Stimulated activated CD4-positive, alpha-beta T cell treated with anti-CD3 and anti-CD28 coated beads, TNF-alpha, amount 100 ng/mL, for 1 hour (primary cell): ENCODE measurements at regions not wholly inside any gene's neighbourhood (a gene's known extent, or its start where the extent isn't known, plus 50 kb on each side); places are given as distances from the start of the nearest gene placed in this dataset.

Experiments
- DNase-seq, 3 donors: peaks; one replicate each; pipeline ENCODE4 v3.0.0-alpha.2; 2020; ENCODE audit warnings: low read depth in 3 of 3, low spot score in 1 of 3

DNA sequence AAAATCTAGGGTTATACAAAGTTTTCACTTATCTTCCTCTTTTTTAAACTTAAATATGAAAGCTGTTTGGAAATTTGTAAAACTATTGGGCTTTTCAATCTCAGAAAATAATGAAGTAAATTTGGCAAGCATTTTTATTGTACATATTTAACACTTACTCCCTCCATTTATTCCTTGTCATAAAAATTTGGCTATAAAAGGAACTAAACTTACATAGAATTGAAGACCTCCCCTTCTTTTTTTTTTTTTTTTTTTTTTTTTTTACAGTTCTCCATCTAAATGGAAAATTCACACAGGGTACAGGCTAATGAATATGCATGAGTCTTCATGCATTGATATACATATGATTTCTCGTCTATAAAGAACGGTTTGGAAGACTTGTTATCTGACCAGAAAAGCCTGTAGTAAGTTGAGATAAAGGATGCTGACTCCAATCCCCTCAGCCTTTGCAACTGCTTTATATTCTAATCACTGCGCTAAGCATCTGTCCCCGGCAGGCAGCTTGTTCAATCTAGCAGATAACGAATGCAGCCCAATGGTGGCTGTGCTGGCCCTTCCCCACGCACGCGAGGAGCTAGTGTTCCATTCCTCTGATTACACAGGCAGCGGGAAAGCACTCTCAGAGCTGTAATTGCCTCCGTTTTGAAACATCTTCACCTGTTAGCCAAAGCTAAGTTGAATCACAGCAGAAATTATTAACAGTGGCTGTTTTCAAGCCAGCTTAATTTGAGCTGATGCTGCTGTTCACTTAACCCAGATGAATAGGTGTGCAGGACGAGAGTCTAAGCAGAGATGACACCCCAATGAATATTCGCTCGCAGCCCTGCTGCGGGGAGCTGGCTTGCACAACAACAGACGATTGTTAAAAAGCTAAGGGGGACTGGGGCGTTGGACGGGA, 453.8 kb upstream of the ZNF608 start:
- no peak for DNase-seq

DNA sequence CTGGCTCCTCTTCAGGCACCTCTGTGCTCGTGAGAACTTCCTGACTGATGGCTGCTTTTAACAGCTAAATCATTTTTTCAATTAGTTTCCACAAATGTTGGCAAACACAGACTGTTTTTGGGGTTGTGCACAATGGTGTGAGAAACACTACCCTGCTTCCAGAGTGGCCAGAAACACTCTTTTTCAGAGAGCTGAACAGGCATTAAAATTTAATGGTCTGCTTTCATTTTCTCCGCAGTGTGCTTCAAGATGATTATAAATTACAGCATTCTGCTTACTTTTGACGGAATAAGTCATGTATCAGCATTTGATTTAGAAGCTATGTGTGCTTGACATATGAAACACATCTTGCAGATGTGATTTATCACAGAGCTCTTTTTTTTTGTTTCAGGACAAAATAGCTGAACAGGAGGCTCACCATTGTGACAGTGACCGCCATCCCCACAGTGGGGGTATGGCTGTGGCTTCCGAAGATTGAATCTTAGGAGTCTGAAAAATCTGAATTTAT, 454.5 kb upstream of the ZNF608 start:
- DNase-seq = no peak

DNA sequence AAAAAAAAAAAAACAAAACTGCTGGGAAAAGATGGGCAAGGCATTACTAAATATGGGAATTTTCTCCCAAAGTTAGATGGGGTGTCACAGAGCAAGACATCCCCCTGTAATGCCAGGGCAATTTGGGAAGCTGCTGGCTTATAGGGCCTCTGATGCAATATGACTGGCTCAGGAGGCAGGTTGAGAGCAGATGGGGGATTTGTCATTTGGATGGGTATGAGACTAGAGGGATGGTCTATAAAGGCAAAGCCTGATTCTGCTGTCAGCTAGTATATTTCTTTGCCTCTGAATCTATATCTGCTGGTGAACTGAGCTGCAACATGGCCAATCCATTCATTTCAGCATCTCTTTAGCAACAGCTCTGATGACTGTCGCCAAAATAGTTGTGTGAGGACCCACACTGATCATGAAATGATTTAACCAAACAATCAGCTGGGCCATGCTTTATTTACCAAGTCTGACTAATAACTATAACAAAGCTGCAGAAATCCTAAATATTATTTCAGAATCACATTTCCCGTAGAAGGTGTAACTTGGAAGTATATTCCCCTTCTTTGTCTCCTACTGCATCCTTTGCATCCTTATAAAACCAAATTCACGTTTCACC, 455.1 kb upstream of the ZNF608 start:
- no peak for DNase-seq

DNA sequence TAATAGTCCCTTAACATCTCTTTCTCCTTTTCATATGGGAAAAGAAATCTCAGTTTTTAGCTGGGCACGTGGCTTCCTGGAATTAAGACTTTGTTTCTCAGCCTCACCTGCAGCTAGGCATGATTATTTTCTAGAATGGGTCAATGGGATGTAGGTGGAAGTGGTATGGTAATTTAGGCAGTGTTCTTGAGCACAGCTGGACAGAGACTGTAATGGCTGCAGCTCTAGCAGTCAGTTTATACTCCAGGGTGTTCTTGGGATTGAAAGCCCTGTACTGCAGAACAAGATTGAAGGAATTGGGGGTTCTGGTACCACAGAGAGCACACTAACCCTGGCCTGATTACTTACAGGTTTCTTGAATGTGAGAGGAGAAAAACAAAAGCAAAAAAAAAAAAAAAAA, 455.9 kb upstream of the ZNF608 start:
- DNase-seq = no peak

DNA sequence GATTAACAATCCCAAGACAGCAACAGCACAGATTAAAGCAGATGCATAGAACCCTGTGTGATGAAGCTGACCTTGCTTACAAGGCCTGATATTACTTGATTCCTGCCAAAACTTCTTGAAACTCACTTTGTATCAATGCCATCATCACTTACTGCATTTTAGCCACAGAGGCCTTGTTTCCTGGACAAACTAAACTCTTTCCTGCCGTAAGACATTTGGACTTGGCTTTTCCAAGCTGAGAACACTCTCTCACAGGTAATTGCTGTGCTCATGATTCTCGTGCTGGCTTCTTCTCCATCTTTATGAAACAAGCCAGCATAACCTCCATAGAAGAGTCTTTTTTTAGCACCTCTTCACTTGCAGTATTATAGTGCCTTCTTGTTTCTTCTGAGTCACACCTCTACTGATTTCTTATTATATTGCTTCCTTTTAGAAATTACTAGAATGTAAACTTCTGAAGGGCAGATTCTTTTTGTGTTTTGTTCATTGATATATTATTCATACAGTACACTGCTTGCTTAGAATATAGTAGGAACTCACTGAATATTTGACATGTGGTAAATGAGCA, 456.5 kb upstream of the ZNF608 start:
- DNase-seq = no peak

DNA sequence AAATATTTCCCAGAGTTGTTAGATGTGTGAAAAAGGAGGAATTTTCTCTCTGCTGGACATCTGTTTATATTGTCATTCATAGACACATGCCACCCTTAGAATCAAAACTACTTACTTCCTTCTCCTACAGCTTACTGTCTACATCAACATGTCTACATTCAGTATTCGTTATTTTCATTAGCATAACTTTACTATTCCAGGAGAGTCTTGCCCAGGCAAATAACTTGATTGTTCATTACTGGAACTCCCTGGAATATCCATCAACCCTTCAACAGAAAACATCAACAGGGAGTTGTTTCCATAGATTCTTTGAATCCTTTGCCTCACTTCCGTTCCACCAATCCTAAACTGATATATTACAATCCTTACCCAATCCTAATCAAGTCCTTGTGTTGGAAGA, 457.5 kb upstream of the ZNF608 start:
- no peak for DNase-seq

DNA sequence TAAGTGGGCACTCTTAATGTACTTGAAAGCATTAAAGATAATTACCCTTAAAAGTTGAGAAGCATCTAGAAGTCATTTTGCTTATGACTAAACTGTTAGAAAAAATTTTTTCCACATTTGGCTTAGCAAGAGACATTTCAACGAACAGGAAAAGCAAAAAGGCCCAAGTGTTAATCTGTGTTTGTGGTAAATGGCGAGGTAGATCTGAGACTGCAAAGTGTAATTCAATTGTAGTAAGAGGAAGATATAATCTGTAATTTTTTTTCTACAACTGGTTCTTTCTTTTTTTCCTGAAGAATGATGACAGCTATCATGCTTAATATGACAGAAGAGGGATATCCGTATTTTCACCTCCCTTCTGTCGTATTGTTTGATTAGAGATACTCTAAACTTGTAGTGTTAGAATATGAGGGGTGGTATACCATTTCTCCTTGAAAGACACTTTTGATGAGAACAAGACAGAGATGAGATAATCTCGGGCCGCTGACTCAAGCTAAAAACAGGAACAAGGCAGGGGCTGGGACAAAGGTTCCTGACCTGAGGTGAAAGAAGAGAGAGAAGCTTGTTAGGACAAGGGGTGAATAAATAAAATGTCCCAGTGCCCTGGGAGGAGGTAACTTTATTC, 459.3 kb upstream of the ZNF608 start:
- DNase-seq = no peak

DNA sequence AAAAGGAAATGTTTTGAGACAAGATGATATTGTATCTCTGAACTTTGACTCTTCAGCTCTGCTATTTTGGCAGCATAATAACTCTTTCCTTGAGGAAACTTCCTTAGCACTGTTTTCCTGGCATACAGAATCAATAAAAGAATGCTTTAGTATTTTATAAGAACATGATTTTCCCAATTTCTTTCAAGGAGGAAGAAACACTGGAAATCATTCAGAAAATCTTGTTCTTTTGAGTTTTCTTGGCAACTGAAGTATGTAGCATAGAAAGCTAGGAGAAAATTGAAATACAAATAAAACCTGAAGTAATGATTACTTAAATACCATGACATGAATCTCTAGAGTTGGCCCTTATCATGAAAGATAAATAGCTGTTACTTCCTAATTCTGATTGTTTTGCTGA, 461.4 kb upstream of the ZNF608 start:
- DNase-seq = no peak

DNA sequence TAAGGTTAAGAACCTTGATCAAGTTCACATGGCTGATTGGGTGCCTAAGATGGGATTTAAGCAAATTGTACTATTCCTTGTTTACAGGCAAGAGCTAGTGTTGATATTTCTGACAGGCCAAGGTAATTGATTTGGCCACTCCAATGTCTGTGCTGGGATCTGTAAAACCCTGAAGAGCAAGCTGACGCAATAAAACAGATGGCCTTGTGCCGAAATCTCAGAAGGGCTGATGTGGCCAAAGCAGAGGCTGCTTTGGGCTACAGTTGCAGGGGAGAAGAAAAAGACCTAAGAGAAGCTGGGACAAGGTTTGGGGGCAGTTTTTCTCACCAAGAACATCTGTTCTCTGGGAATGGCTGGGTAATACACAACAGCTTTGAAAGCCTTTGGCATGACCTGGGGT, 463.2 kb upstream of the ZNF608 start:
- no peak for DNase-seq

DNA sequence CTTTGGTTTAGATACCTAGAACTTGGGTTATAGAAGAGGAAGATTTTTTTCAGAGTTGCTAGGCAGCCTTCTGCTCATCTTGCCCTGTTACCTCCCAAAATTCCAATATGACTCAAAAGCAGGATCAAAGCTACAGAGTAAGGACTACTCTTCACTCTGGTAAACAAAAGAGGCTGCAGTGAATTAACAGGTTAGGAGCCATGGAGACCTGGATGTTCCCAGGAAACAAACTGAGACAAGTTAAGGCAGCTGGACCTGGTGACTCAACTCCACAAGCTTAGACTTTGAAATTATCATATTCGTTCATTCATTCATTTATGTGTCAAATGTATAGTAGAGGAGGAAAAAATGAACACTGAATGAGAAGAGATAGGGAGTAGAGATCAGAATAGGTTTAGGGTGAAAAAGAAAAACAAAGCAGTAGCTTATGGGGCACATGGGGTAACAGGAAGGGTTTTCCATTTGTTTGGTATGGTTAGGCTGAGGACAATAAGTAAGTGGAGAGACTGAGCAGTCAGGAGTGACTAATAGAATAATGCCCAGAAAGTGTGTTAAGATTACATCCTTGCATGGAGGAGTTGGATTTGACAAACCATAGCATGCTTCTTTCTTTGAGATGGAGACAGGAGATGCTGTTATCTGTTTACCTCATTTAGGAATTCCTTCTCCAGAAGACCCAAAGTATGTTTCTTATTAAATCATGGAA, 464.0 kb upstream of the ZNF608 start:
- no peak for DNase-seq

DNA sequence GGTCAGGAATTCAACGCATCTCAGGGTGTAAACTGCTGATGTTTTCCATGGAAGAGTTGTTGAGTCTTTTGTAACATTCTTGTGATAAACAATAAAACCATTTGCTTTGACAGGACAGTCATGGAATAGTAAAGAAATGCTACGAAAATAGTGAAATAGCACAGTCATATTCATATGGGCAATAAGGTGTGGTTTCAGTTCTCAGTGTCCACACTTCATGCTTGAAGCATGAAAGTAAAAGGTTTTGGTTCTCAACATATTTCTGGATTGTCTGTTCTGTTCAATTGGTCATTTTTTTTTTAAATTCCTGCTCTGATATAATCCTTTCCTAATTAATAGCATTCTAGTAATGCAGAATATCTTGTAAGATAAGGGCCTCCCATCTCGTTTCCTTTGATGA, 467.6 kb upstream of the ZNF608 start:
- DNase-seq = no peak

DNA sequence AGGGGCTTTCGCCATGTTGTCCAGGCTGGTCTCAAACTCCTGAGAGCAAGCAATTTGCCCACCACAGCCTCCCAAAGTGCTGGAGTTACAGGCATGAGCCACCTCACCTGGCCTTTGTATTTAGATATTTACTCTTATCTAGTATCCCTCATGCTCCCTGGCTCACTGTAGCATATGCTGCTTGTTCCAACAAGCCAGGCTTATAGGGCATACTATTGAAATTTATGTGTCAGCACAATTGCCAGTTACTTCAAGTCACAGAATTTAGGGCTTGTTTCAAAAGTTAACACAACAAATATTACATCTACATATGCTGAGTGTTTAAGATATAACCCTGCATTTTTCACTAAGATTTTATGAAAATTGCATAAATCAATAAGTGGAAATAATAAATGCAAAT, 469.2 kb upstream of the ZNF608 start:
- DNase-seq = no peak

DNA sequence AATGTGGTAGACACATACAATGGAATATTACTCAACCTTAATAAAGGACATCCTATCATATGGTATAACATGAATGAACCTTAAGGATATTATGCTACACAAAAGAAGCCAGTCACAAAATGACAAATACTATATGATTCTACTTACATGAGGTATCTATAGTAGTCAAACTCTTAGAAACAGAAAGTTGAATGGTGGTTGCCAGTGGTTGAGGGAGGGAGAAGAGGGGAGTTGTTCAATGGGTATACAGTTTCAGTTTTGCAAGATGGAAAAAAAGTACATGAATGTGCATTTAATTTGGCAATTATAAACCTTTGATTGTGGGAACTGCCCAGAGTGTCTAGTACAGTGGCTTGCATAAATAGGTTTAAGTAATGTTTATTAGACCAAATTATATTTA, 473.3 kb upstream of the ZNF608 start:
- DNase-seq = no peak

DNA sequence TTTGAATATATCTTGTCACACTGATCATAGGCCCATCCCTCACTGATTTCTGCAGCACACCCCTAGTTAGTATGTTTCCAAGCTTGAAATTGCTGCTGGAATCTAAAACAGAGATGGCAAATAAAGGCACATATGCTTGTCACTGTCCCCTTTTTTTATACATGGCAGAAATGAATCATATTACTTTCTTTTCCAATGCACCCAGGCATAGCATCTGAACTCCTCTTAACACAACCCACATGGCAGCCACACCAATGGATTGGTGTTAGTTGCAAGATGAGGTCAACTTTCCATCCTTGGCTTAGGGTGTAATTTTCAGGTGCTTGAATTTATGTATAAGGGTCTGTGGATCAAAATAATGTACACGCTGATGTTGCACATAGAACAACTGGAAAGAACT, 473.8 kb upstream of the ZNF608 start:
- DNase-seq = no peak

DNA sequence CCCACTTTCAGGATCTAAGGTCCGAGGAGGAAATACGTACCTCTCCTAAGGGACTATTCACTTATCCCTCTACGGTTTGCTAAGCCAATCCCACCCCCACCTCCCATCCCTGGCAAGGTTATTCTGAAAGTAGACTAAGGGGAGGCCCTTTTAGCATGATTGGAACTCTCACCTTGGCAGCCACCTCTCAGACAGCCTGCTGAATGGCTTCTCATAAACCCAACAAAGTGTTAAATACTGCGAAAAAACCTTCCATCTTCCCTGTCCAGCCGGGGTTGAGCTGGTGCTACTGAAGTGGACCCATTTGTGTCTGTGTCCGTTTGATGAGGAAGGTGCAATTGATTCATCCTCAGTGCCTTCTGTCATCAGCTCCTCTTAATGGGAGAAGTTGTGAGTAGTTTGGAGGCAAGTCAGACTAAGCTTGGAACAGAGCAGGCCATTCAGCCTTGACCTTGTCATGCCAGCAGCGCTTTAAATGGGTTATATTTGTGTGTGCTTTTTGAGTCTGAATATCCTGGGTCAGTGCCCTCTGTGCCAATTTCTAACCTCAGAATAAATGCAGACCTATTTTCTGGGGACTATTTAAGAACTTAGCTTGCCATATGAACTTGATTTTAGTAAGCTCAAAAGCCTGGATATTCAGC, 476.3 kb upstream of the ZNF608 start:
- no peak for DNase-seq

DNA sequence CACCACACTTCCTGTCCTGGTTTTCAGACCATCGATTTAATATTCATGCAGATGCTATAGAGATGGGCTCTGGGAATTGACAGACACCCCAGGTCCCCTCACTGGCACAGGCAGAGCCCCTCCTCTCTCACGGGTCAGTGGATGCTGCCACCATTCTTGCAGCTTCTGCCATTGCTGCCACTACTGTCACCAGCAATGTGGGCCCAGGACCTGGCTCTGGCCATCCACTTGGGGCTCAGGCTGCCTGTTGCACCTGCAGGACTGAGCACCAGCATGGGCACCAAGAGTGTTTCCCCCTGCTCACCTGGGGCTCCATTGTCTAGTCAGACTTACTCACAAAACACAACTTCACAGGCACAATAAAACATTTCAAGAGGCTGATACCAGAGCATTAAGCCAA, 479.0 kb upstream of the ZNF608 start:
- DNase-seq = no peak

DNA sequence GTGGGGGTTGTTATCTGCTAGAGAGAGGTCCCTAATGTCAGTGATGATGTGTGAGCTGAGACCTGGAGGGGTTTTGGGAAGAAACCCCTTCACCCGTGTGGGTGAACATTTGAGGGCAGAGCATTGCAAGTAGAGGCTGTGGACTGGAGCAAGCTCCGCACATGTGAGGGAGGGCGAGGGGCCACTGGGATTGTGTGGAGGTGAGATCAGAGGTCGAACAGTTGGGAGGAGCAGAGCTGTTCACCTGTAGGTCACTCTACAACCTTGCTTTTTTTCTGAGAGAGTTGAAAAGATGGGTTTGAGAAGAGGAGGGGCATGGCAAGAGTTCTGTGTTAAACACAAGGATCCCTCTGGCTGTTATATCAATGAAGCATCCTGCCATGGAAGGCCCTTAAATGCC, 480.4 kb upstream of the ZNF608 start:
- DNase-seq = no peak

DNA sequence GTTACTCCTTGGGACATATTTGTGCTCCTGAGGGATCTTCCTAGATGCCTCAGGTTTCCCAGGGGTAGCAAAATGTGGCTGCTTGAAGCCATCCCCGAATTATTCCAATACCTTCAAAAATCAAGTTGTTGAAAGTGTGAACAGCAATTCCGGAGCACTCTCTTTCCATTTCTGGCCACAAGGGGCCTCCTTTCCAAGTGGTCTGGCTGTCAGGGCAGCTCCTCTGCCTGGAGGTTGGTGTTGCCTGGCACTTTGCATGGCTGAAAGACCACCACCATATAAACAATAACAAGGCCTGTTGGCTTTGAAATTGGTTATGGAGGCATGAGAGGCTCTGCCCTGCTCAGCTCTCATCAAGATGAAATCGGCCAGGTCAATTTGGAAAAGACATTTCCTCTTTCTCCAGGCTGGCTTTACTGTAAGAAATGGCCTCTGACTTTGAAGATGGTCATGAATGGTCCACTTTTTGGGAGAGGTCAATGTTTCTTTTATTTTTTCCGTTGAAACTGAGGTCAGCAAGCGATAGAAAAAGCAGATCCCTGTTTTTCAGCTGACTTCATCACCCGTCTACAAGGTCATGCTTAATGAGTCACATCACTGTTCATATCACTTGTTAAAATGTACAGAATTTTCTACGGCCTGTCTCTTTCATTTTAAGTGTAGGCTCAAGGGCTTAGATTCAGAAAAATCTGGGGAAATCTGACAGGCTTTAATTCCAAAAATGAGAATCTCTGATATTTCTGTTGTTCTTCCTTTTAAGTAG, 481.1 kb upstream of the ZNF608 start:
- no peak for DNase-seq

DNA sequence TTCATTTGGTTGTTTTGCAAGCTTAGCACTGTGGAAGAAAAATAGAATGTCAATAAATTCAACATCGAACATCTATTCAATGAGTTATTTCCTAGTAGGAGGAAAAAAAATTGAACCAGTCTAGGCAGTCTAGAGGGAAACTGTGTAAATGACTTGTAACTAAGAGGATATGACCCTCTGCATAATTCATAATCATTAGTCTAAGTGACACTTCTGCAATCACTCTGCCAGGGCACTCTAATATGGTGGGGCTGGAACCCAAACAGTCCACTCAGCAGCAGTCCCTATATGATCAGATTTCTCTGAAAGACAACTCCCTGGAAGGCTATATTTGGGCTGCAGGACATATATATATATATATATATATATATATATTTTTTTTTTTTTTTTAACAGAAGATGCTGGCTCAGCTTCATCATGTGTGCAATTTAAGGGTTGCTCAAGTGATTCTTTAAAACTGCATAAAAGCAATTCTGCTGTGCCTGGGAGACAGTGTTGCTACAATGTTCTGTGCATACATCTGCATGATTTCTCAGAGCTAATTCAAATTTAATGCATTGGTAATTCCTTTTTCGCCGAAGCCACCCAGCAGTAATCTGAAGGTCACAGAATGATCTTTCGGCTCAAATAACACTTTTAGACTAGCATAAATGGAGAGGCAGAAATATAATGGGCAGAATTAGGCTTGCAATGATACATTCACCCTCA, 482.1 kb upstream of the ZNF608 start:
- no peak for DNase-seq
